OCI-LY7 (cell line): ENCODE measurements at regions not wholly inside any gene's neighbourhood (a gene's known extent, or its start where the extent isn't known, plus 50 kb on each side); places are given as distances from the start of the nearest gene placed in this dataset.
"Not testable (repeated sequence)": the region's sequence is repeated elsewhere in the genome, so short reads cannot be mapped to it uniquely, and the experiment has no call there.

ENCODE experiments used
- BruUV-seq: library from RNA; stranded (reverse); fragments of 400-500 nt; replicated peaks from 2 replicates; lab custom pipeline; 2021; lab: Mats Ljungman, UMichigan
- CTCF ChIA-PET: fragments of 300-600 bp; sonication (Branson Sonifier 250); formaldehyde crosslinking; loops from one replicate; lab custom pipeline; 2022; ENCODE audit warnings: antibody characterized with exemption; ENCODE audit not compliant: unreplicated experiment; lab: Charles Lee
- POLR2A ChIA-PET: fragments of 300-600 bp; sonication (Branson Sonifier 250); formaldehyde crosslinking; loops from one replicate; lab custom pipeline; 2022; ENCODE audit warnings: antibody characterized with exemption; lab: Charles Lee
- DNase-seq: peaks from one replicate; pipeline ENCODE4 v3.0.0-alpha.2; 2015; ENCODE audit warnings: low spot score
- H2AFZ ChIP-seq: fragments of 200-600 bp; sonication (generic), shearing (Covaris generic); 2 replicates; pipeline ENCODE4 v1.6.1; 2014; ENCODE audit warnings: mild to moderate bottlenecking, antibody characterized with exemption, low read length, moderate library complexity
- H3K27ac ChIP-seq: fragments of 200-600 bp; sonication (generic); 2 replicates; pipeline ENCODE4 v1.5.1; 2014; ENCODE audit warnings: mixed run types, low read depth, mild to moderate bottlenecking, moderate library complexity, low read length, inconsistent platforms; ENCODE audit not compliant: poor library complexity, severe bottlenecking
- H3K36me3 ChIP-seq: fragments of 200-600 bp; sonication (generic); 2 replicates; pipeline ENCODE4 v1.6.1; 2014; ENCODE audit warnings: mild to moderate bottlenecking, antibody characterized with exemption, low read length, moderate library complexity, mixed read lengths; ENCODE audit not compliant: insufficient read depth
- H3K4me1 ChIP-seq: fragments of 200-600 bp; sonication (generic); 2 replicates; pipeline ENCODE4 v1.5.1; 2014; ENCODE audit warnings: mild to moderate bottlenecking, low read length; ENCODE audit not compliant: insufficient read depth, poor library complexity, severe bottlenecking
- H3K4me2 ChIP-seq: fragments of 200-600 bp; sonication (generic); 2 replicates; pipeline ENCODE4 v1.6.1; 2014; ENCODE audit warnings: mild to moderate bottlenecking, low read length
- H3K4me3 ChIP-seq: fragments of 200-600 bp; sonication (generic); 2 replicates; pipeline ENCODE4 v1.5.1; 2014; ENCODE audit warnings: mild to moderate bottlenecking, low read depth, low read length; ENCODE audit not compliant: poor library complexity, severe bottlenecking
- H3K79me2 ChIP-seq: fragments of 200-600 bp; sonication (generic); 2 replicates; pipeline ENCODE4 v1.6.1; 2016; ENCODE audit warnings: low read depth, mild to moderate bottlenecking, low read length, moderate library complexity, mixed read lengths; ENCODE audit not compliant: insufficient read depth
- H3K9me2 ChIP-seq: fragments of 200-600 bp; sonication (generic); 2 replicates; pipeline ENCODE4 v1.6.1; 2016; ENCODE audit warnings: mild to moderate bottlenecking, low read length, mixed read lengths; ENCODE audit not compliant: insufficient read depth
- H3K9me3 ChIP-seq: fragments of 200-600 bp; sonication (generic); 2 replicates; pipeline ENCODE4 v1.6.1; 2014; ENCODE audit warnings: mild to moderate bottlenecking, mixed run types, low read length, mixed read lengths
- H4K20me1 ChIP-seq: fragments of 200-600 bp; sonication (generic); 2 replicates; pipeline ENCODE4 v1.6.1; 2014; ENCODE audit warnings: mild to moderate bottlenecking, antibody characterized with exemption, low read length, moderate library complexity, mixed read lengths; ENCODE audit not compliant: insufficient read depth
- intact Hi-C: fragments of 100-400 bp; cut with micrococcal nuclease; formaldehyde crosslinking; loops from one replicate; pipeline ENCODE4 v1.10.0; 2022; ENCODE audit not compliant: unreplicated experiment

- CTCF ChIA-PET, BruUV-seq: not testable (repeated sequence)
These were observed 276.7 kb downstream of the CWH43 start for GRCh38 chr4:49262786-49263185.

DNA sequence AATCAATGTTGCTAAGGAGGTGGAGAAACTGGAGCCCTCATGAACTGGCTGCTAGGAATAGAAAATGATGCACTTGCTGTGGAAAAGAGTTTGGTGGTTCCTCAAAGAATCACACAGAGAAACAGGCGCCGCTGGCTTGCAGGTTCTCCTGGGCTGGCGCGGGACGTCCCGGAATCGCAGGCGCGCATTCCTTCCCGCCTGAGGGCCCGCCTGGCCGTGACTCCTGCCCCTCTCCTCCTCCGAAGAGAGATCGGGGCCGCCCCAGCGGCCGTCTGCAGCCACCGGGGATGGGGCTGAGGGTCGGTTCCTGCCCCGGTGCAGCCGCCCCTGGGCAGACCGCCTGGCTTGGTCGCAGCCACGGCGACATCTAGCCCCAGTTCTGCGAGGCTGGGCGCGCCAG is 284.4 kb downstream of the CWH43 start:
- H3K27ac ChIP-seq, H3K9me2 ChIP-seq, CTCF ChIA-PET, intact Hi-C loops, H4K20me1 ChIP-seq, H2AFZ ChIP-seq, H3K4me3 ChIP-seq, H3K4me2 ChIP-seq, DNase-seq, H3K9me3 ChIP-seq, BruUV-seq, H3K79me2 ChIP-seq, H3K4me1 ChIP-seq, POLR2A ChIA-PET, H3K36me3 ChIP-seq: not testable (repeated sequence)

More at GRCh38 chr4:49262786-49263185, 276.7 kb downstream of the CWH43 start:
- H3K9me3 ChIP-seq, H3K4me3 ChIP-seq, H3K27ac ChIP-seq, H3K9me2 ChIP-seq, H2AFZ ChIP-seq, H3K79me2 ChIP-seq, DNase-seq, POLR2A ChIA-PET, H3K36me3 ChIP-seq, H3K4me2 ChIP-seq, H4K20me1 ChIP-seq, H3K4me1 ChIP-seq, intact Hi-C loops: not testable (repeated sequence)

- H2AFZ ChIP-seq, DNase-seq, H3K4me3 ChIP-seq, CTCF ChIA-PET, intact Hi-C loops, H3K9me3 ChIP-seq, H4K20me1 ChIP-seq, H3K36me3 ChIP-seq, H3K9me2 ChIP-seq, POLR2A ChIA-PET, H3K79me2 ChIP-seq, H3K4me1 ChIP-seq, H3K4me2 ChIP-seq, H3K27ac ChIP-seq, BruUV-seq: not testable (repeated sequence)
These were observed 284.8 kb downstream of the CWH43 start for GRCh38 chr4:49270912-49271311.

- H3K36me3 ChIP-seq, H3K9me3 ChIP-seq, POLR2A ChIA-PET, intact Hi-C loops, DNase-seq, H2AFZ ChIP-seq, H3K79me2 ChIP-seq, H3K4me3 ChIP-seq, H4K20me1 ChIP-seq, H3K9me2 ChIP-seq, H3K4me2 ChIP-seq, CTCF ChIA-PET, H3K27ac ChIP-seq, BruUV-seq, H3K4me1 ChIP-seq: not testable (repeated sequence)
These were observed 299.8 kb downstream of the CWH43 start for GRCh38 chr4:49285905-49286304.

DNA sequence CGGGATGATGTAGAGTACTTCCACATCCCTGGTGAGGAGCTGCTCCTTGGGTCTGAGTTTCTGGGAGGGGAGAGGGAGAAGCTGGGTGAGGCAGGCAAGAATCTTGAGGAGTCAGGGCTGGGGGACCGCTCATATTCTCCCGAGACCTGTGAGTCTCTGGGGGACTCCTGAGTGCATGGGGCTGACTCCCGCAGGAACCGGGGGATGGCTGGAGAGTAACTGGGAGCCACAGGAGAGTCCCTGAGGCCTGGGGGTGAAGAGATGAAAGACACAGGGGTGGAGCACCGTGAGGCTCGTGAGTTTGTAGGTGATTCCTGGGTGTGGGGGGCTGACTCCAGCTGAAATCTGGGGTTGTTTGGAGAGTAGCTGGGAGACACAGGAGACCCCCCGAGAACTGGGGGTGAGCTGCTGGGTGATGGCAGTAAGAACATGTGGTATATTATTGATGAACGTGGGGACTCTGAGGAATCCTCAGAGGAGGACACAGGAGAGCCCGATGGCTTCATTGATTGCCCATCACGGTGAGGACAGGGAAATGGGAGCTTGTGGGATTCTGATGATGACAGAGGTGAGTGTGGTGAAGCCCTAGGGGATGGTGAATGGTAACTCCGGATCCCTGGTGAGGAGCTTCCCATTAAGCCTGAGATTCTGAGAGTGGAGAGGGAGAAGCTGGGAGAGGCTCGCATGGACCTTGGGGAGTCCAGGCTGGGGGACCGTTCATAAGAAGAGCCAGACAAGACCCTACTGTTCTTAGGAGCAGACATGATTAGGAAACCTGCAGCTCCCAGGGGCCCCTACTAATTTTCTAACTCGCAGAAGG is 301.1 kb downstream of the CWH43 start:
- CTCF ChIA-PET, H4K20me1 ChIP-seq, H3K4me2 ChIP-seq, H3K79me2 ChIP-seq, H3K4me3 ChIP-seq, BruUV-seq, H3K27ac ChIP-seq, H3K9me2 ChIP-seq, H2AFZ ChIP-seq, intact Hi-C loops, H3K9me3 ChIP-seq, H3K36me3 ChIP-seq, DNase-seq, H3K4me1 ChIP-seq: not testable (repeated sequence)
- POLR2A ChIA-PET: interaction anchor here (0.6 kb wide), 1 partner anchor 36 kb away, joined by 3 read pairs; no protein-coding TSS in a partner anchor

- H3K27ac ChIP-seq, H2AFZ ChIP-seq, H3K79me2 ChIP-seq, intact Hi-C loops, BruUV-seq, DNase-seq, H3K4me3 ChIP-seq, POLR2A ChIA-PET, H3K4me2 ChIP-seq, H3K9me3 ChIP-seq, H3K9me2 ChIP-seq, H3K4me1 ChIP-seq, CTCF ChIA-PET, H3K36me3 ChIP-seq, H4K20me1 ChIP-seq: not testable (repeated sequence)
These were observed 301.8 kb downstream of the CWH43 start for GRCh38 chr4:49287893-49288292.
